GM21360 (cell line): ENCODE measurements at regions not wholly inside any gene's neighbourhood (a gene's known extent, or its start where the extent isn't known, plus 50 kb on each side); places are given as distances from the start of the nearest gene placed in this dataset.
"Not testable (repeated sequence)": the region's sequence is repeated elsewhere in the genome, so short reads cannot be mapped to it uniquely, and the experiment has no call there.

ENCODE experiments used
- ATAC-seq: cut with Tn5 transposase; IDR thresholded peaks from one replicate; pipeline ENCODE4 v1.9.1; 2021; ENCODE audit warnings: mild to moderate bottlenecking, moderate library complexity; ENCODE audit not compliant: unreplicated experiment

DNA sequence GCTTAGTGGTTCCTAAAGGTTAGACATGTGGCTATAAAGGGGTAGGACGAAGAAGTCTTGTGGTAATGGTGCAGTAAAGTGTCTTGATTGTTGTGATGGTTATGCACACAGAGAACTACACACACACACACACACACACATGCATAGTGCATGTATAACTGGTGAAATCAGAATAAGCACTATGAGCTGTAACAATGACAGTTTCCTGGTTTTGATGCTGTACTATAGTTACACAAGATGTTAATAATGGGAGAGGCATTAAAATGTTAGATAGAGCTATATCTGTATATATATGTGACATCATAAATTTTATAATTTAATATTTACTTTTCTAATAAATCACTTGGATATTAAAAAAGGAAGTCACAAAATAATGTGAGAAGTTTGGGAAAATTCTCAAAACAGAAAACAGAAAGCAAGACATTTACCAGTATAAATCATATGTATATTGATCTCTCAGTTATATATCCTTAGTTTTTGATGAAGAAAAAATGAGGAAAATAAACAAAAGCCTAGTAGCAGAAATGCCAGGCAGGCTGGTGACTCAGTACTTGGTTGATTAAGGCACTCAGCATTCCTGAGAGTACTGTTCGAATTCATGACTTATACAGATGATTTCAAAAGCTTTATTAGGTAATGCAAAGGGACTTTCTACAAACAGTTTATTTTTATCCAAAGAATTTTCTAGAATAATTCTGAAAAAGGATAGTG, 350.5 kb upstream of the DAB2 start:
- no peak for ATAC-seq

DNA sequence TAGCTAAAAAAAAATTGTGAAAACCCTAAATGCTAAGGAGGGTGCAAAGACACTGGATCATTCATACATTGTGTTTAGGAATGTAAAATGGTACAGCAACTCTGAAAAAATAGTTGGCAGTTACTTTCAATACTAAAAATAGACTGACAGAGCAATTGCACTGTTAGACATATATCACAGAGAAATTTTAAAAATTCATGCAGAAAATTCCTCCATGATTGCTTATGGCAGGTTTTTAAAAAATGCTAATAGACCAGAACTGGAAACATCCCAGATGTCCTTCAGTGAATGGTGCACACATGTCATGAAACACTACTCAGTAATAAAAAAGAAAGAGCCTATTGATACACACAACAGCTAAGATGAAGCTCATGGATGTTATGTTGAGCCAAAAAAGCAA, 349.8 kb upstream of the DAB2 start:
- ATAC-seq = no peak

DNA sequence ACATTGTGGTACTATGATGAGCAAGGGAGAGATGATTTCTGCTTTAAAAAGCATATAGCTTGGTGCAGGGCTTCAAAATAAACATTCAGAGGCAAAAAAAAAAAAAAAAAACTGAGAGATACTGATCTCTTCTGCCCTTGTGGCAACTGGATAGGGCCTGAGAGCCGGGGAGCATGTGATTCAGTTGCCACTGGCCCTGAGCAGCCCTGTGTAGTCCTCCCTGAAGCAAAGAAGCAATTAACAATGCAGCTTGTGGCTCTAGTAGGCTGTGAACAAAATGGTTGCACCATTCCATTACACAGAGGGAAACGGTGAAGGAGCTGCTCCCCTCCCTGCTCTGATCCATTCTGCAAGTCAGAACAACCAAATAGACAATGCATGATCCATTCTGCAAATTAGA, 347.5 kb upstream of the DAB2 start:
- no peak for ATAC-seq

DNA sequence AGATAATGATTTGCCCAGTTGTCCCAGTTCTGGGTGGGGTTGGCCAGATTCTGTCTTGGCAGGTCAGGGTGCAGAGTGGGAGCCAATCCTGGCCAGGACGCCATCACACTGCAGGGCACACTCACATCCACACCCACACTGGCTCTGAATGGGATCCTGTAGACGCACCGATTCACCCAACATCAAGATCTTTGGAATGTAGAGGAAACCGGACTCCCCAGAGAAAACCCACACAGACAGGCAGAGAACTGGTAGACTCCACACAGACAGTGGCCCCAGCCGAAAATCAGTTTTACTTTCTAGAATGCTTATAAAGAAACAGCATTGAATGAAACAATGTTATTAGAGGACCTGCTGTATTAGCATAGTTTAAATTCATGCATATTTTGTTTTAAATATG, 343.1 kb upstream of the DAB2 start:
- no peak for ATAC-seq

DNA sequence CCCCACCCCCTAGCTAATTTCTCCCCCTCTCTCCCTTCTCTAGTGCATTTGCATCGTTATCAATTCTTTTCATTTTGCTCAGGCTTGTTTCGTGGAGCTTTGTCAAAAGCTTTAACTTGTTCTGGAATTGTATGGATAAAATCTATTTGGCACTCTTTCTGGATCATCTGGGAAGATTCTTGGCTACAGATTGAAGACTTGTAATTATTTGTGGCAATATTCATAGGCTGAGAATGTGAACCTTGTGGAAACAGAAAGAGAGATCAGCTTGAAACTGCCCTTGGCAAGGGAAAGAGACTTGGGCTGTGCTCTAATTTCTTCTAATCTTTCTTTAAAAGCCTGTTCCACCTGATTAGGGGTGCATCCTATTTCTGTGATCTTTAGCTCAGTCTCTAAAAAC, 340.6 kb upstream of the DAB2 start:
- ATAC-seq = no peak

DNA sequence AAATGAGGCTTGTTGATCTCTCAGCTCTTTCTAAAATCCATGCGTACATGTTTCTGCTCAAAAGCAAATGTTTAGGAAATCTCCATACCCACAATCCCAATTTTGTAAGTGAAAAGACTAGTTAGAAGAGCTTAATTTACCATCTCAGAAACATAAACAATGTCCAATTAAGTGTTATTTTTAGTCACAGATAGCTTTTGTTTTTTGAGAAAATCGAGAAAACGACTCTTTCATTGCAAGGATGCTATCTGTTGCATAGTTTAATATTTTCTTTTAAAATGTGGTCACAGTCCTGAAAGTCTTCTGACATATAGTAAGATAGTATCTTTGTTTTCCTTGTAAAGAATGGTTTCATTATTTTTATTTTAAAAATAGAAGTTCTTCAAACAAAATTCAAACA, 338.0 kb upstream of the DAB2 start:
- no peak for ATAC-seq

DNA sequence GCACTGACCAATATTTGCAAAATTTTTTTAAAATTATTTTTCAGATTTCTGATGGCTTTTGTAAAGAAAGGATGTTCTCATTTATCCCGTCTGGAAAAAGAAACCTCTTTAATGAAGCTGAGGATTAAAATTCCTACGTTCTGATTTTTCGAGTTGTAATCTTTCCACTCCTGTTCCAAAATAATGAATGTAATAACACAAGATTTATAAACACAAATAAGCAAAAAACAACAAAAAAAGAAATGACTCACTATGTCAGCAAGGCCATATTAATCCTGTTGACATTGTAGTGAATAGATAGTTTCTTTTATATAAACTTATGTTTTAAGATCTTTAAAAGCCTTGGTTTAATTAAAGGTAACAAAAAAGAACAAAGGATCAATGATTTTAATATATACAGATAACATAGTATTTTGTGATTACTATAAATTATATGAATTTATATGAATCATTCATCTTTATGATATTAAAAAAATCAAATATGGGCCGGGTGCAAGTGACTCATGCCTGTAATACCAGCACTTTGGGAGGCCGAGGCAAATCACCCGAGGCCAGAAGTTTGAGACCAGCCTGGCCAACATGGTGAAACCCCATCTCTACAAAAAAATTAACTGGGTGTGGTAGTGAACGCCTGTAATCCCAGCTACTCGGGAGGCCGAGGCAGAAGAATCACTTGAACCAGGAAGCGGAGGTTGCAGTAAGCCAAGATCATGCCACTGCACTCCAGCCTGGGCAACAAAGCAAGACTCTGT, 336.6 kb upstream of the DAB2 start:
- ATAC-seq = no peak

DNA sequence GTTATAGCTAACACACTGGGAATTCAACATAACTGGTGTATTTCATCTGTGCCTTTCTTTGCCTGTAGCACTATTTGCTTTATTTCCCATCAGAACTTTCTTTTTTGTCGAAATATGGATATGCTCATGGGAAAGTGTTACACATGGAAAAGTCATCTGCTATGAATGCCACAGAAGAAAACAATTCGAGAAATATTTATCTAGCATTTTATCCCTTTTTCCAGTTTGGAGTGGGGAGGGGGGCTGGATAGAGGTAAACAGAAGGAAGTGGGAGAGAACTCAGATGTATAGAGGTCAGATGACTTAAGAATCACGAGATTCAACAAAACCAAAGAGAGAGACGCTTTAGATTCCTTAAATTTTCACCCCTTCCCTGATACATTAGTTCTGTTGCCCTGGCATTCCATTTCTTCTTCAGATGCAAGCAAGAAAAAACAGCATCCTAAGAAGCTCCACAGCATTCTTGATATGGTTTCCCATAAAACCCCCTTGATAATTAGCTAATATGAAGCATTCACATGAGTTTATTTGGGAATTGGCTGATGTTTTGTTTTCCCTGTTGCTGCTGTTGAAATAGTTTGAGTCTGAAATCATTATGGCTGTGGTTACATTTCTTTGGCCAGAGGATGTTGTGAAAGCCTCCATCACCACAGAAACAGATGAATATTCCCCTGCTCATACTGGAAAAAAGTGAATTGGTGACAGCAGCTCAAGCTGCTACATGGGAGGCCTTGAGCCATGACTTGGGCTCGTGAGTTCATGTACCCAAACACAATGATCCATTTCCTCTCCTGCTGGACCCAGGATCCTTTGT, 335.8 kb upstream of the DAB2 start:
- no peak for ATAC-seq

DNA sequence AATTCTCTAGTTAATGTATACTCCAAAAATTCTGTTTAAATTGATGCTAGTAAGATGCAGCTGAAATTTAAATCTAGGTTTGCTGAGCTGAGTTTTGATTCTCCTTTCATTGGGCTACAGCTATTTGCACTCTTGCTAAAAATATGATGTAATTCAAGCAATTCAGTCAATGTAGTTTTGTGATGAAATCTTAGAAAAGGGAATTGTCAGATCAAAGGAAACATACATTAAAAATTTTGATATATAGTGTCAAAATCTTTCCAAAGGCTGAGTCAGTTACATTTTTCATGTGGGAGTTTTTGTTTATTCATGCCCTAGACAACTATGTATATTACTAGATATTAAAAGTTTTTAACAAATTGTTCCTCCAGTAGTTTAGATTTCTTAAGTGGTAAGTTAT, 334.9 kb upstream of the DAB2 start:
- no peak for ATAC-seq

DNA sequence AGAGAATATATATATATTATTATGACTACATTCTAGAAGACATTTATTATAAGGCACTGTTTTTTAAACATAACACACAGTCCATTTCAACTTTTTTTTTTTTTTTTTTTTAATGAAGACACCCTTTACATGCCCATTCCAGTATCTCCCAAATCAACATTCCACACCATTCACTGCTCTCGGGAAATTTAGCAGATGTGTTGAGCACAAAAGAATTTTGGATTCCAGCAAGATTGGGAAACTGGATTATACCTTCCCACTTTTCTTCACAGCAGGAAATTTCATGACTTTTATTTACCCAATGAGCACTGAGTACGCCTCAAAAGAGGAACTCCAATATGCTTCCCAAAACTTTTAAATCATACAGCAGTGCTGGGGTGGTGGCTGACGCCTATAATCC, 333.6 kb upstream of the DAB2 start:
- no peak for ATAC-seq

DNA sequence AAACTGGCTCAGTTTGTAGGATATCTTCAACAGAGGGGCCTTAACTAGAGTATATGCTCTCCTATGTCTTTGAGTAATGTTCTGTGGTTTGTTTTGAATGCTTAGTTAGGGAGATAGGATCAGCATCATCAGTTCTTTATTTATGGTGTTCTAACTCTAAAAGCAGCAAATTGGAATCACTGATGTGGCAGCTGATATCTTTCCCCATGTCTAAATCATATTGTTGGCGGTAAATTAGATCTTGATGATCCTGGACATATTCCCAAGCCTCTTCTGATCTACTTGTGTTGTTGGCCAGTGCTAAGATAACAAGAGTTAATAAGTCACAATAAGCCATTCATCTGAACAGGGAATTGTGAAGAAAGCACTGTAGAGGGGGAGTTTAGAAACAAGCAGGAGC, 332.4 kb upstream of the DAB2 start:
- no peak for ATAC-seq

DNA sequence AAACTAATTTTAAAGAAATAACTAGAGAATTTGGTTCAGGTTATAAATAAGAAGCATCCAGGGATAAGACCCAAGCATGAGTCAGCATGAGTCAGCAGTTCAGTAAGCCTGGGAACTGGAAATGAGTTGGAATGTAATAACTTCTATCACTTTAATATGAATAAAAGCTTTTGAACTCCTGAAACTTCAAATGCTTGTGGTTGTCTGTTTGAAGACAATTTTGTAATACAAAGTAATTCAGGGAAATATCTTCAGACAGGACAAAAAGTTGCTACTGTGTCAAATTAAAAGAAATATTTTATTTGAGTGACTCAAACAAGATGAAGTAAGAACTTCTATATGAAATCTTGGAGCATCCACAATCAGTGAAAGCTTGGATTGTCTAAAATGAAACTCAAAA, 331.2 kb upstream of the DAB2 start:
- no peak for ATAC-seq

DNA sequence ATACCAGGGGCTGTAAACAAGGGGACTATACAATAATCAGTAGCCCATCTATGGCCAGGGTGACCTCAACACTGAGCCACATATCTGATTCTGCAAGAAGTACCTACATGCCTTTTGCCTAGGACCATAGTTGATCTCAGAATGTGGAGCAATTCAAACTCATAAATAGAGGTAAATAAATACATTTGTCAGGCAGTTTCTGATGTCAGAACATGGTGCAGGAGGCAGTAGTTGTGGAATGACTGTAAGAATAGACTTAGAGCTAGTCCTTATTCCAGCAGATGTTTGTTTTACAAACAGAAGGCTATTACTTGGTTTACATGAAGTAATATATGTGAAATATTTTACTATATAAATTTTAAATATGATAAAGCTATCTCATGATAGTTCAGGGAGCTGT, 330.7 kb upstream of the DAB2 start:
- no peak for ATAC-seq

DNA sequence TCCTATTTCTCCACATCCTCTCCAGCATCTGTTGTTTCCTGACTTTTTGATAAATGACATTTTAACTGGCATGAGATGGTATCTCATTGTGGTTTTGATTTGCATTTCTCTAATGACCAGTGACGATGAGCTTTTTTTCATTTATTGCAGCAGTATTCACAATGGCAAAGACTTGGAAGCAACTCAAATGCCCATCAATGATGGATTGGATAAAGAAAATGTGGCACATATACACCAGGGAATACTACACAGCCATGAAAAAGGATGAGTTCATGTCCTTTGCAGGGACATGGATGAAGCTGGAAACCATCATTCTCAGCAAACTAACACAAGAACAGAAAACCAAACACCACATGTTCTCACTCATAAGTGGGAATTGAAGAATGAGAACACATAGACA, 329.0 kb upstream of the DAB2 start:
- not testable (repeated sequence) for ATAC-seq

DNA sequence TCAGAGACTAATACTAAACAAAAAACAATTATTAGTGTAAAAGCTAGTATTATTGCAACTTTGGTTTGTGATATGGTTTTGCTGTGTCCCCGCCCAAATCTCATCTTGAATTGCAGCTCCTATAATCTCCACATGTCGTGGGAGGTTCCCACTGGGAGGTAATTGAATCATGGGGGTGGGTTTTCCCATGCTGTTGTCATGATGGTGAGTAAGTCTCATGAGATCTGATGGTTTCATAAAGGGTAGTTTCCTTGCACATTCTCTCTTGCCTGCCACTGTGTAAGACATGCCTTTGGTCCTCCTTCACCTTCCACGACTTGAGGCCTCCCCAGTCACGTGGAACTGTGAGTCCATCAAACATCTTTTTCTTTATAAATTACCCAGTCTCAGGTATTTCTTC, 325.9 kb upstream of the DAB2 start:
- no peak for ATAC-seq

DNA sequence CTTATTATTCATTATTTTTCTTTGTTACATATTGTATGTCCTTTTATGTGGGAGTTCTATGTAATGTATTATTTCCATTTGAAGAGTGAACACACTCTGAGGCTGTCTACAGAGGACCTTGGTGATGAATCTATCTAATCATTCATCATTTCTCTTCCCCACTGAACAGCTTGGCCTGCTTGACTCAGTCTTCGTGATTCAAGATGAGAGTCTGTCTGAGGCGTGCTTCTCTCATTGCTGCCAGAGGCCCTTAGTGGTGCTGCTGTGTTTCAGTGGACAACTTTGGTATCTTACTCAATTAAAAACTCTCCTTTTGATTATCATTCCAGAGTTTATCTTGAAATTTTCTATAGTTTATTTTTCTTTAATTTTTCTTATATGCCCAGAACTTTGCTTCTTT, 318.1 kb upstream of the DAB2 start:
- ATAC-seq = no peak

DNA sequence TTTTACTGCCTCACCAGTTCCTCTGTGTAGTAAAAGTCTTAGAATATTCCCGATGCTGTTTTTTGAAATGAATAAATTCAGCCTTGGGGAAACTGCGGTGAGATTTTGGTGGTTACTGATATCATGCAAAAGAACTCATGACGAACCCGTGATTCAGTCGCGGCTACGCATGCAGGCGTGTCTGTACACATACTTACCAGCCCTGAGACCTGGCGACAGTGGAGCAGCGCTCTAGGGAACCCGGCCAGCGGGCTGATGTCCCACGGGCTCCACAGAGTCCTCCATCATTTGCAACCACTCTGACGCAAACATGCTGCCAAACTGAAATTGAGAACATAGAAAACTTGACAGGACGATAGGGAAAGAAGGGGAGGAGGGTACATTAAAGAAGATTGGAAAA, 315.6 kb upstream of the DAB2 start:
- no peak for ATAC-seq

DNA sequence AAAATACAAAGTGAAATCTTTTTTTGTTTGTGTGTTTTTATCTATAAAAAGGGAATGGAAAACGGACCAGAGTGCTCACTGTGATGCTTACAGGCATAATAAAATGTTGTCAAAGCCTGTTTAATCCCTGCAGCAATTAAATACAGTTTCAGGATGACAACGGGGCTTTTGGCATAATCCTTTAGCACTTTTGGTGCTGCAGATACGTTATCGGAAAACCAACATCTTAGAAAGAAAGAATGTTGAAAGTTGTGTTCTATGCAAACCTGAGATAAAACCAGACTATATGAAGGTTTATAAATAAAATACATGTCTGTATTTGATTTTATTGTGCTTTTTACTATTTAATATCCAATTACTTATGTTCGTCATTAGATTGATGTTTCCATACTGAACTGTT, 307.4 kb upstream of the DAB2 start:
- no peak for ATAC-seq

DNA sequence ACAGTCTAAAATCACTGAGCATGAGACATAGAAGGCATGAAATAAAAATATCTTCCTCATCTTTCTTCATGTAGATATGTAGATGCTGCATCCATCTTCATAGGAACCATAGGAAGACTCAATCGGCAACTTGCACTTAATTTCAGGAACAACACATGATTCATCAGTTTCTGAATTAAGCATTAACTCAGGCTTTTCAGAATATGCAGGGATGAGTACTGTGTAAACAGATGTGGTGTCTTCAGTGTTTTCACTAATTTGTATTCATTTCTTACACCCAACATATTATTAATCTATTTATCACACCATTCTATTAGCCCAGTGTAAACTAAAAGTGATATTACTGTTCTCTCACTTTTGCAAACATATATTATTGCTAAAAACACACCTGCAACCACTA, 305.9 kb upstream of the DAB2 start:
- no peak for ATAC-seq

DNA sequence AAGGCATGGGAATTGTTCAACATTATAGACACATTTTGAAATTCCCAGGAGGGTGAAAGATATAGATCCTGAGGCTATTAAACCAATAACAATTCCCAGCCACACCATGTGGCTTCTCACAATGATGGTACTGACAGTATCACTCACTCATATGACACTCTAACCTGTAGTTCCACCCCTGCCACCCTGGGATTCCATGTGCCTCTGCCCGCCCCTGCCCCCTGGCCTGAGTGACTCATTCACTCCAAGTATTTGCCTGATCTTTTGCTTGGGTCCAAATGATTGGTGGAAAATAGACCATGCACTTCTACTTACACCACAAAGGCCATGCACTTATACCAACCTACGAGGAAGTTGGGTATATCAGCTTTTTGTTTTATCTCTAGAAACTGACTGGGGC, 305.2 kb upstream of the DAB2 start:
- no peak for ATAC-seq

DNA sequence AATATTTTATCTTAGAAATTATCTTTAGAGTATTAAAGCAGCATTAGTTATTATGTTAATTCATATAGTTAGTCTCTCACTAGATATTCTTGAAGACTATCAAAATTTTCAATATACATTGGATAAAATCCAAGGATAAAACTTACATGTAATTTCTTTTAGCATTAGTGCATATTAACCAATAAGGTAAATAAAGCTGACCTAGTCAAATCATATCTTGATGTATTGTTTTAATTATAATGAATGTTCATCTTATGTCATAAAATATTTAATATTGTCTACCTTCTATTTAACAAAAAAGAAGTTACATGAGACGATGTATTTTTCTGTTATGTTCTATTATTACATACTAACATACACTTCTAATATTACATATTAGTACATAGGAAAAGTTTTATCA, 301.7 kb upstream of the DAB2 start:
- ATAC-seq = no peak

DNA sequence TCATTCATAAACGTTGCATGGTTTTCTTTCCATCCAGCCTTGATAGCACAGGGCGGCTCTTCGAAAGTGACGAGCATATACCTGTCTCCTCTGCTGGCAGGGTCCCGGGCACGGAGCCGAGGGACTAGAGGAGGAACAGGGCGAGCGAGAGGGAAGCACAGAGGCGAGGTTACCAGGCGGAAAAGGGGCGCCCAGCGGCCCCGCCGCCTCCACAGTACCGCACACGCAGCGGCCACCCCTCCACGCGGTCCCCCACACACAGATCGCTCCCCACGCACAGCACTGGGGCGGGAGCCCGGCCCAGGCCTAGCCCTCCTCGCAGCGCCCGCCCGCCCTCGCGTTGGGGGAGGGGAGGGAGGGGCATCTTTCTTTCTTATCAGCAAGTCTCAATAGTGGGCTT, 296.6 kb upstream of the DAB2 start:
- ATAC-seq = no peak
